ENCODE measurements at regions not wholly inside any gene's neighbourhood (a gene's known extent, or its start where the extent isn't known, plus 50 kb on each side); places are given as distances from the start of the nearest gene placed in this dataset.
"Not testable (repeated sequence)": the region's sequence is repeated elsewhere in the genome, so short reads cannot be mapped to it uniquely, and the experiment has no call there.

DNA sequence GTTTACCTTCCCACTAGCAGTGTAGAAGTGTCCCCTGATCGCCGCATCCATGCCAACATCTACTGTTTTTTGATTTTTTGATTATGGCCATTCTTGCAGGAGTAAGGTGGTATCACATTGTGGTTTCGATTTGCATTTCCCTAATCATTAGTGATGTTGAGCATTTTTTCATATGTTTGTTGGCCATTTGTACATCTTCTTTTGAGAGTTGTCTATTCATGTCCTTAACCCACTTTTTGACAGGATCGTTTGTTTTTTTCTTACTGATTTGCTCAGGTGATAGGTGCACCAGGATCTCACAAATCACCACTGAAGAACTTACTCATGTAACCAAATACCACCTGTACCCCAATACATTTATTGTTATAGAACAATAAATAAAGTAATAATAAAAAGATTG, 114.5 kb downstream of the GATA6 start:
- not testable (repeated sequence) for H3K36me3 ChIP-seq (ENCODE audit: control insufficient read depth in 2 of 2, insufficient read depth in 2 of 2, low read length in 1 of 2); DNase-seq (ENCODE audit: low read depth in 6 of 9, low spot score in 9 of 9); H3K27me3 ChIP-seq (ENCODE audit: control insufficient read depth in 2 of 2, insufficient read depth in 1 of 2, low read length in 1 of 2); H3K4me1 ChIP-seq (ENCODE audit: control insufficient read depth in 2 of 2, insufficient read depth in 2 of 2, low read length in 2 of 2); H3K9me3 ChIP-seq (ENCODE audit: control insufficient read depth in 2 of 2, insufficient read depth in 1 of 2, low read length in 1 of 2); H3K27ac ChIP-seq (ENCODE audit: low read depth in 1 of 2, low read length in 1 of 2); H3K4me3 ChIP-seq (ENCODE audit: low read length in 2 of 2)
- WGBS = 98% methylated on average over 4 of the region's 4 CpGs

GRCh38 chr18:22283397-22283796, 114.0 kb downstream of the GATA6 start:
- H3K4me3 ChIP-seq (ENCODE audit: low read length in 2 of 2) = no peak overlapping the region
- 88% methylated on average over 3 of the region's 3 CpGs for WGBS
- no peak overlapping the region for H3K27ac ChIP-seq (ENCODE audit: low read depth in 1 of 2, low read length in 1 of 2)

GRCh38 chr18:22283116-22283395, 113.7 kb downstream of the GATA6 start:
- no peak for DNase-seq (ENCODE audit: low read depth in 6 of 9, low spot score in 9 of 9)
- no peaks in the 10 kb centered on the region for H3K27me3 ChIP-seq (ENCODE audit: control insufficient read depth in 2 of 2, insufficient read depth in 1 of 2, low read length in 1 of 2)
- no peaks in the 10 kb centered on the region for H3K36me3 ChIP-seq (ENCODE audit: control insufficient read depth in 2 of 2, insufficient read depth in 2 of 2, low read length in 1 of 2)
- H3K9me3 ChIP-seq (ENCODE audit: control insufficient read depth in 2 of 2, insufficient read depth in 1 of 2, low read length in 1 of 2) = no peaks in the 10 kb centered on the region
- no peaks in the 10 kb centered on the region for H3K4me1 ChIP-seq (ENCODE audit: control insufficient read depth in 2 of 2, insufficient read depth in 2 of 2, low read length in 2 of 2)
- no peak overlapping the region for H3K27ac ChIP-seq (ENCODE audit: low read depth in 1 of 2, low read length in 1 of 2)
- H3K4me3 ChIP-seq (ENCODE audit: low read length in 2 of 2) = no peak overlapping the region

More at GRCh38 chr18:22283397-22283796, 114.0 kb downstream of the GATA6 start:
- Histone ChIP-seq H3K4me1 (ENCODE audit: control insufficient read depth in 2 of 2, insufficient read depth in 2 of 2, low read length in 2 of 2) (no peaks in the 10 kb centered on the region), H3K27me3 (ENCODE audit: control insufficient read depth in 2 of 2, insufficient read depth in 1 of 2, low read length in 1 of 2) (no peaks in the 10 kb centered on the region), H3K9me3 (ENCODE audit: control insufficient read depth in 2 of 2, insufficient read depth in 1 of 2, low read length in 1 of 2) (no peaks in the 10 kb centered on the region), H3K36me3 (ENCODE audit: control insufficient read depth in 2 of 2, insufficient read depth in 2 of 2, low read length in 1 of 2) (no peaks in the 10 kb centered on the region)
- no peak for DNase-seq (ENCODE audit: low read depth in 6 of 9, low spot score in 9 of 9)

DNA sequence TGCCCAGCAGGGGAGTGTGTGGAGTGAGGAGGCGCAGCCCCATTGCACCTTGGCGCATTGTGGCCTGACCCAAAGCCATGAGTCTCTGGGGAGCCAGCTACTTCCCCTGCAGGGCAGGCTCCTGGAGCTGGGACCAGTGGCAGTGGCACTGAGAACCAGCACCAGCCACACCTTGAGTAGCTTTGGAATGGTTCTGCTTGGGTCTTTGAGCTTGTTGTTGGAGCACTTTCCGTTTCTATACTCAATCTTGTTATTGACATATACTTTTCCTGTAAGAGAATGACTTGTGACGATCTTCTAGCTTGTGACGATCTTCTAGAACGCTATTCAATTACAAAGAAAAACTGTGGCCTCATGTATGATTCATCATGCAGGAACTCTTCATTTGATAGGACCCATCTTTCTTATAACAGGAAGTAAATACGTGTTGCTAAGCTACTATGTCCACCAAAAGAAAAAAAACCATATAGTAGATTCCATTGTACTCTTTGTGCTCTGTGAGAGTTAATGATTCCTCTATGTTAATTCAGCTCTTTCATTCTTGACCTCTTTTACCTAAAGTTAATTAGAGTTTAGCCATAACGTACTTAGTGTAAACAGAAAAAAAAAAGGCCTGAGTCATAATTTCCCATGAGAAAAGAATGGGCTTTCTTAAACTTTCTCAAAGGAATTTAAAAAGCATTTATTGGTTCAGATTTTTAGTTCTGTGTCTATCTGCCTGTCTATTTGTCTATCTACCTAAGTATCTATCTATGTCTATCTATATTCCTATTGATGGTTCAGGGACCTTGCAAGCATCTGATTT, 113.1 kb downstream of the GATA6 start:
- Histone ChIP-seq H3K36me3 (ENCODE audit: control insufficient read depth in 2 of 2, insufficient read depth in 2 of 2, low read length in 1 of 2) (no peaks in the 10 kb centered on the region), H3K4me3 (ENCODE audit: low read length in 2 of 2) (no peak overlapping the region), H3K9me3 (ENCODE audit: control insufficient read depth in 2 of 2, insufficient read depth in 1 of 2, low read length in 1 of 2) (no peaks in the 10 kb centered on the region), H3K27ac (ENCODE audit: low read depth in 1 of 2, low read length in 1 of 2) (no peak overlapping the region), H3K4me1 (ENCODE audit: control insufficient read depth in 2 of 2, insufficient read depth in 2 of 2, low read length in 2 of 2) (no peaks in the 10 kb centered on the region), H3K27me3 (ENCODE audit: control insufficient read depth in 2 of 2, insufficient read depth in 1 of 2, low read length in 1 of 2) (no peaks in the 10 kb centered on the region)
- 90% methylated on average over 8 of the region's 8 CpGs for WGBS
- no peak for DNase-seq (ENCODE audit: low read depth in 6 of 9, low spot score in 9 of 9)

- Histone ChIP-seq H3K4me3 (ENCODE audit: low read length in 2 of 2) (no peak overlapping the region), H3K27me3 (ENCODE audit: control insufficient read depth in 2 of 2, insufficient read depth in 1 of 2, low read length in 1 of 2) (no peaks in the 10 kb centered on the region), H3K4me1 (ENCODE audit: control insufficient read depth in 2 of 2, insufficient read depth in 2 of 2, low read length in 2 of 2) (no peaks in the 10 kb centered on the region), H3K36me3 (ENCODE audit: control insufficient read depth in 2 of 2, insufficient read depth in 2 of 2, low read length in 1 of 2) (no peaks in the 10 kb centered on the region), H3K27ac (ENCODE audit: low read depth in 1 of 2, low read length in 1 of 2) (no peak overlapping the region), H3K9me3 (ENCODE audit: control insufficient read depth in 2 of 2, insufficient read depth in 1 of 2, low read length in 1 of 2) (no peaks in the 10 kb centered on the region)
- no peak for DNase-seq (ENCODE audit: low read depth in 6 of 9, low spot score in 9 of 9)
- WGBS = 89% methylated on average over 1 of the region's 1 CpG
These were observed 111.0 kb downstream of the GATA6 start for GRCh38 chr18:22280453-22280750.

DNA sequence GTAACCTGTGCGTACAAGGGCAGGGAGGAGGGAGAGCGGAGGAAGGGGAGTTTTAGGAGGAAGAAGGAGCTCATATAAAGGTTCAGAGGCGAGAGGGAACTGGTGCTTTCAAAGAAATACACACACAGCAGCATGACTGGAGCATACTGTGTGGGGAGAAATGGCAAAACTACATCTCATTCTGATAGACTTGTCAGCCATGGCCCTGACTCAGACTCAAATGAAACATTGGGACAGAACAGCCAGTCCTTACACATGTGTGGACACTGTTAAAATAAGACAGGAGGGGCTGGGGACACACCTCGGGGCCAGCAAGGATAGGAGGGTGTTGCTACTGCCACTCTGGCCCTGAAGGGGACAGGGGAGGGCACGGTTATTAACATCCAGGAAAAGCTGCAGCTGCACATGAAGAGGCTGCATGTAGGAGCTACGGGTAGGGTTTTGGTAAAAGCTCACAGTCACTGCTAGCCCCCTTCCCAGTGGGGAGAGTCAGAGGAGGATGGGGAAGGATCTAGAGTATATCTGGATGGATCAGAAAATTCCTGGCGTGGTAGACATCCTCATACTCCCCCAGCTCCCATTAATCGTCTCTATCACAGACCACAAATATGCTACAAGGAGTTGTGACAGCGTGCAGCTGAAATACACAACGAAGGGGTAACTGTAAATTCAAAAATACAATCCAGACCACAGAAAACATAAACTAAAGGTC, 110.5 kb downstream of the GATA6 start:
- Histone ChIP-seq H3K4me3 (ENCODE audit: low read length in 2 of 2) (no peak overlapping the region), H3K36me3 (ENCODE audit: control insufficient read depth in 2 of 2, insufficient read depth in 2 of 2, low read length in 1 of 2) (no peaks in the 10 kb centered on the region), H3K4me1 (ENCODE audit: control insufficient read depth in 2 of 2, insufficient read depth in 2 of 2, low read length in 2 of 2) (no peaks in the 10 kb centered on the region), H3K27ac (ENCODE audit: low read depth in 1 of 2, low read length in 1 of 2) (no peak overlapping the region), H3K27me3 (ENCODE audit: control insufficient read depth in 2 of 2, insufficient read depth in 1 of 2, low read length in 1 of 2) (no peaks in the 10 kb centered on the region), H3K9me3 (ENCODE audit: control insufficient read depth in 2 of 2, insufficient read depth in 1 of 2, low read length in 1 of 2) (no peaks in the 10 kb centered on the region)
- WGBS = 85% methylated on average over 10 of the region's 10 CpGs
- DNase-seq (ENCODE audit: low read depth in 6 of 9, low spot score in 9 of 9) = no peak

DNA sequence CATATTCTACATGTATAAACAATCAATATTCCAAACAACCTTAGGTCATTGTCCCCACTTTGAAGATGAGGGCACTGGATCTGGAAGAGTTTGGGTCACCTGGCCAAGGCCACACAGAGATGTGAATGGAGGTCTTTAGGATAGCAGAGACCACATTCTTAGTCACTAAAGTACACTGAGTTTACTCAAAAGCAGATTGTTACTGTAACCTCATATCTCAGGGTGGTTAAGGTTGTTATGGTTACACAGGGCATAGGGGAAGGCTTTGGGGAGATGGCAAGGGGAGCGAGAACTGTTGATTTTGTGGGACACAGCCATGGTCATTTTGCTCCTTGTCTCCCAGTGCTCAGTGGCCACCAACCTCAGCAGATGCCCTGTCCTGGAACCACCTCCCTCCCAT, 109.4 kb downstream of the GATA6 start:
- Histone ChIP-seq H3K27me3 (ENCODE audit: control insufficient read depth in 2 of 2, insufficient read depth in 1 of 2, low read length in 1 of 2) (no peaks in the 10 kb centered on the region), H3K4me1 (ENCODE audit: control insufficient read depth in 2 of 2, insufficient read depth in 2 of 2, low read length in 2 of 2) (no peaks in the 10 kb centered on the region), H3K36me3 (ENCODE audit: control insufficient read depth in 2 of 2, insufficient read depth in 2 of 2, low read length in 1 of 2) (no peaks in the 10 kb centered on the region), H3K4me3 (ENCODE audit: low read length in 2 of 2) (no peak overlapping the region), H3K27ac (ENCODE audit: low read depth in 1 of 2, low read length in 1 of 2) (no peak overlapping the region), H3K9me3 (ENCODE audit: control insufficient read depth in 2 of 2, insufficient read depth in 1 of 2, low read length in 1 of 2) (no peaks in the 10 kb centered on the region)
- DNase-seq (ENCODE audit: low read depth in 6 of 9, low spot score in 9 of 9) = no peak
- WGBS = 100% methylated on average over 1 of the region's 1 CpG

DNA sequence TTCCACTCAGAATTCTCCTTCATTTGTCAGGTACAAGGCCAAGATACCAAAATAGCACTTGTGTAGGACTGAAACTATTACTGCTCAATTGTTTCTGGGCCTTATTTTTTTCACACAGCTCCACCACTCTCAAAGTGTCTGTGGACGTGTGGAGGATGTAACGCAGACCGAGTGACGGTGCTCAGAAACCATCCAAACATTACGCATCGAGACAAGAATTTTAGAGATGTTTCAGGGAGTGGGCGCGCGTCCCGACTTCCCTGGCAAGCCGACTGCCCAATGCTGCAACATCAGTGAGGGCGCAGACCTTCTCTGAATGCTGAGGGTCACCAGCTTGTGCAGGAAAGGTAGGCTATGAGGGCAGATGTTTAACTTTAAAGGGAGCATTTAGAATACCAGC, 108.4 kb downstream of the GATA6 start:
- Histone ChIP-seq H3K36me3 (ENCODE audit: control insufficient read depth in 2 of 2, insufficient read depth in 2 of 2, low read length in 1 of 2) (no peaks in the 10 kb centered on the region), H3K9me3 (ENCODE audit: control insufficient read depth in 2 of 2, insufficient read depth in 1 of 2, low read length in 1 of 2) (no peaks in the 10 kb centered on the region), H3K27me3 (ENCODE audit: control insufficient read depth in 2 of 2, insufficient read depth in 1 of 2, low read length in 1 of 2) (no peaks in the 10 kb centered on the region), H3K4me3 (ENCODE audit: low read length in 2 of 2) (no peak overlapping the region), H3K27ac (ENCODE audit: low read depth in 1 of 2, low read length in 1 of 2) (no peak overlapping the region), H3K4me1 (ENCODE audit: control insufficient read depth in 2 of 2, insufficient read depth in 2 of 2, low read length in 2 of 2) (no peaks in the 10 kb centered on the region)
- no peak for DNase-seq (ENCODE audit: low read depth in 6 of 9, low spot score in 9 of 9)
- 97% methylated on average over 12 of the region's 12 CpGs for WGBS

- Histone ChIP-seq H3K27ac (ENCODE audit: low read depth in 1 of 2, low read length in 1 of 2) (no peak overlapping the region), H3K9me3 (ENCODE audit: control insufficient read depth in 2 of 2, insufficient read depth in 1 of 2, low read length in 1 of 2) (no peaks in the 10 kb centered on the region), H3K36me3 (ENCODE audit: control insufficient read depth in 2 of 2, insufficient read depth in 2 of 2, low read length in 1 of 2) (no peaks in the 10 kb centered on the region), H3K4me3 (ENCODE audit: low read length in 2 of 2) (no peak overlapping the region), H3K27me3 (ENCODE audit: control insufficient read depth in 2 of 2, insufficient read depth in 1 of 2, low read length in 1 of 2) (no peaks in the 10 kb centered on the region), H3K4me1 (ENCODE audit: control insufficient read depth in 2 of 2, insufficient read depth in 2 of 2, low read length in 2 of 2) (no peaks in the 10 kb centered on the region)
- 94% methylated on average over 7 of the region's 7 CpGs for WGBS
- no peak for DNase-seq (ENCODE audit: low read depth in 6 of 9, low spot score in 9 of 9)
These were observed 106.9 kb downstream of the GATA6 start for GRCh38 chr18:22276334-22276713.
